GM18517 (cell line): ENCODE measurements at regions not wholly inside any gene's neighbourhood (a gene's known extent, or its start where the extent isn't known, plus 50 kb on each side); places are given as distances from the start of the nearest gene placed in this dataset.
"Not testable (repeated sequence)": the region's sequence is repeated elsewhere in the genome, so short reads cannot be mapped to it uniquely, and the experiment has no call there.

Experiments
- ATAC-seq: cut with Tn5 transposase; IDR thresholded peaks from one replicate; pipeline ENCODE4 v1.9.1; 2021; ENCODE audit warnings: mild to moderate bottlenecking, moderate library complexity; ENCODE audit not compliant: unreplicated experiment

- ATAC-seq, result no peak
These were observed 402.2 kb upstream of the RUNX1 start for GRCh38 chr21:35451276-35451675.

- no peak for ATAC-seq
These were observed 401.7 kb upstream of the RUNX1 start for GRCh38 chr21:35450830-35451229.

- ATAC-seq, result no peak
These were observed 400.7 kb upstream of the RUNX1 start for GRCh38 chr21:35449846-35450245.

GRCh38 chr21:35448876-35449599, 399.9 kb upstream of the RUNX1 start:
- ATAC-seq, result no peak

GRCh38 chr21:35444391-35444790, 395.3 kb upstream of the RUNX1 start:
- no peak for ATAC-seq

- no peak for ATAC-seq
These were observed 392.9 kb upstream of the RUNX1 start for GRCh38 chr21:35441868-35442582.

GRCh38 chr21:35438643-35439404, 389.7 kb upstream of the RUNX1 start:
- ATAC-seq, result no peak

- no peak for ATAC-seq
These were observed 388.8 kb upstream of the RUNX1 start for GRCh38 chr21:35437941-35438340.

GRCh38 chr21:35436899-35437298, 387.8 kb upstream of the RUNX1 start:
- ATAC-seq, result no peak

GRCh38 chr21:35432601-35433000, 383.5 kb upstream of the RUNX1 start:
- not testable (repeated sequence) for ATAC-seq

GRCh38 chr21:35430260-35430659, 381.2 kb upstream of the RUNX1 start:
- ATAC-seq, result no peak

- ATAC-seq, result no peak
These were observed 379.8 kb upstream of the RUNX1 start for GRCh38 chr21:35428937-35429336.

- ATAC-seq, result no peak
These were observed 379.4 kb upstream of the RUNX1 start for GRCh38 chr21:35428489-35428888.

- ATAC-seq, result no peak
These were observed 378.9 kb upstream of the RUNX1 start for GRCh38 chr21:35428001-35428320.

GRCh38 chr21:35427320-35428000, 378.4 kb upstream of the RUNX1 start:
- no peak for ATAC-seq

- ATAC-seq, result no peak
These were observed 377.8 kb upstream of the RUNX1 start for GRCh38 chr21:35426897-35427296.

GRCh38 chr21:35426469-35426868, 377.4 kb upstream of the RUNX1 start:
- ATAC-seq, result no peak

- no peak for ATAC-seq
These were observed 375.0 kb upstream of the RUNX1 start for GRCh38 chr21:35424122-35424521.

- ATAC-seq, result no peak
These were observed 374.6 kb upstream of the RUNX1 start for GRCh38 chr21:35423709-35424108.

- no peak for ATAC-seq
These were observed 372.9 kb upstream of the RUNX1 start for GRCh38 chr21:35422011-35422410.

- no peak for ATAC-seq
These were observed 372.1 kb upstream of the RUNX1 start for GRCh38 chr21:35421221-35421620.
